ENCODE measurements at regions not wholly inside any gene's neighbourhood (a gene's known extent, or its start where the extent isn't known, plus 50 kb on each side); places are given as distances from the start of the nearest gene placed in this dataset.

- DNase-seq (ENCODE audit: low spot score in 2 of 2): no peak
- no peak for FAIRE-seq
These were observed 66.5 kb upstream of the MAST4 start for GRCh38 chr5:66529704-66530103.

GRCh38 chr5:66538126-66538525, 58.1 kb upstream of the MAST4 start:
- FAIRE-seq: no peak
- DNase-seq (ENCODE audit: low spot score in 2 of 2): no peak

GRCh38 chr5:66538531-66538930, 57.7 kb upstream of the MAST4 start:
- DNase-seq (ENCODE audit: low spot score in 2 of 2) (no peak), FAIRE-seq (no peak)

- FAIRE-seq (no peak), DNase-seq (ENCODE audit: low spot score in 2 of 2) (no peak)
These were observed 56.1 kb upstream of the MAST4 start for GRCh38 chr5:66540078-66540477.

- FAIRE-seq (no peak), DNase-seq (ENCODE audit: low spot score in 2 of 2) (no peak)
These were observed 53.5 kb upstream of the MAST4 start for GRCh38 chr5:66542711-66543110.
